ENCODE measurements at regions not wholly inside any gene's neighbourhood (a gene's known extent, or its start where the extent isn't known, plus 50 kb on each side); places are given as distances from the start of the nearest gene placed in this dataset.

GRCh38 chr11:69985331-69985640 lies 92.8 kb upstream of the ANO1 start:
- no peaks in the 10 kb centered on the region for H3K36me3 ChIP-seq (replicated peaks in 1 of 2; ENCODE audit: control insufficient read depth in 1 of 2, insufficient read depth in 2 of 2, low read length in 2 of 2)
- FAIRE-seq (no peak), ATAC-seq (no peak), DNase-seq (ENCODE audit: low spot score) (no peak)
- no peak for TF ChIP-seq ZNF546 (CRISPR knock-in tag; conservative IDR thresholded peaks at IDR 0.05)
- TF ChIP-seq HNRNPK (IDR thresholded peaks at IDR 0.05; ENCODE audit: low read depth, low read length, poor library complexity, severe bottlenecking): no peak
- TF ChIP-seq, protein P1, sequence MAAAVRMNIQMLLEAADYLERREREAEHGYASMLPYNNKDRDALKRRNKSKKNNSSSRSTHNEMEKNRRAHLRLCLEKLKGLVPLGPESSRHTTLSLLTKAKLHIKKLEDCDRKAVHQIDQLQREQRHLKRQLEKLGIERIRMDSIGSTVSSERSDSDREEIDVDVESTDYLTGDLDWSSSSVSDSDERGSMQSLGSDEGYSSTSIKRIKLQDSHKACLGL (CRISPR knock-in tag; IDR thresholded peaks at IDR 0.05): no peak
- no peak for TF ChIP-seq ZMAT3 (CRISPR knock-in tag; conservative IDR thresholded peaks at IDR 0.05)
- TF ChIP-seq SP4 (CRISPR knock-in tag; IDR thresholded peaks at IDR 0.05): no peak
- TF ChIP-seq ZBED4 (CRISPR knock-in tag; IDR thresholded peaks at IDR 0.05; ENCODE audit: borderline replicate concordance): no peak
- TF ChIP-seq CBX5 (CRISPR knock-in tag; IDR thresholded peaks at IDR 0.05; ENCODE audit: borderline replicate concordance): no peak
- no peak for TF ChIP-seq SATB2 (CRISPR knock-in tag; IDR thresholded peaks at IDR 0.05)
- no peak for TF ChIP-seq MZF1 (CRISPR knock-in tag; IDR thresholded peaks at IDR 0.05; ENCODE audit: borderline replicate concordance)
- TF ChIP-seq ATAD3A (CRISPR knock-in tag; IDR thresholded peaks at IDR 0.05): no peak
- TF ChIP-seq ZNF253 (CRISPR knock-in tag; IDR thresholded peaks at IDR 0.05; ENCODE audit: borderline replicate concordance): no peak
- TF ChIP-seq, protein P2, sequence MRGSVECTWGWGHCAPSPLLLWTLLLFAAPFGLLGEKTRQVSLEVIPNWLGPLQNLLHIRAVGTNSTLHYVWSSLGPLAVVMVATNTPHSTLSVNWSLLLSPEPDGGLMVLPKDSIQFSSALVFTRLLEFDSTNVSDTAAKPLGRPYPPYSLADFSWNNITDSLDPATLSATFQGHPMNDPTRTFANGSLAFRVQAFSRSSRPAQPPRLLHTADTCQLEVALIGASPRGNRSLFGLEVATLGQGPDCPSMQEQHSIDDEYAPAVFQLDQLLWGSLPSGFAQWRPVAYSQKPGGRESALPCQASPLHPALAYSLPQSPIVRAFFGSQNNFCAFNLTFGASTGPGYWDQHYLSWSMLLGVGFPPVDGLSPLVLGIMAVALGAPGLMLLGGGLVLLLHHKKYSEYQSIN (CRISPR knock-in tag; IDR thresholded peaks at IDR 0.05; ENCODE audit: borderline replicate concordance): no peak
- no peak for TF ChIP-seq KLF6 (CRISPR knock-in tag; IDR thresholded peaks at IDR 0.05)
- no peak for TF ChIP-seq SMC3 (IDR thresholded peaks at IDR 0.05; ENCODE audit: low read length)
- TF ChIP-seq ZBTB26 (CRISPR knock-in tag; IDR thresholded peaks at IDR 0.05; ENCODE audit: borderline replicate concordance): no peak
- TF ChIP-seq ZNF17 (CRISPR knock-in tag; IDR thresholded peaks at IDR 0.05): no peak
- no peak overlapping the region for H3K4me2 ChIP-seq (ENCODE audit: low read depth, low read length)
- in situ Hi-C loops (cut with HindIII; ENCODE audit: extremely low pct_ligation_motif_present, low pct_unique_long_range_greater_than_20kb) (no loop called here), intact Hi-C loops (cut with micrococcal nuclease; ENCODE audit: unreplicated experiment) (no loop called here)
- no peaks in the 10 kb centered on the region for H3K4me1 ChIP-seq (ENCODE audit: insufficient read depth, low read length)
- BruUV-seq (replicated peaks): no TSS peak
- H3K27ac ChIP-seq (ENCODE audit: extremely low read length, insufficient read depth, low read length): no peak overlapping the region
- no peaks in the 10 kb centered on the region for H3K79me2 ChIP-seq (ENCODE audit: insufficient read depth, low read length)
- peaks cover 13 to 88% of the 10 kb centered on the region in 2 experiments for H3K27me3 ChIP-seq (ENCODE audit: control insufficient read depth in 1 of 2, insufficient read depth in 2 of 2, low read length in 2 of 2)
- CTCF ChIA-PET (ENCODE audit: low intra/inter-chr PET ratio, low total read pairs): no interaction called here
- 0% methylated on average over 4 of the region's 15 CpGs for WGBS (ENCODE audit: low lambda C conversion rate)
- H3K9me3 ChIP-seq (ENCODE audit: low read length): no peaks in the 10 kb centered on the region
- no peak overlapping the region for H3K4me3 ChIP-seq (replicated peaks in 1 of 3; ENCODE audit: insufficient read depth in 1 of 3, low read depth in 2 of 3, low read length in 3 of 3)
- H3K9ac ChIP-seq (ENCODE audit: insufficient read depth, low read depth, low read length): no peak overlapping the region
- no peak overlapping the region for H2AFZ ChIP-seq (ENCODE audit: low read length)
- H4K20me1 ChIP-seq (ENCODE audit: insufficient read depth, low read length): peaks cover 4% of the 10 kb centered on the region; the same call in 1 of the 2 replicates
- POLR2A ChIA-PET: no interaction called here

All from HepG2 (cell line).